ENCODE measurements at regions not wholly inside any gene's neighbourhood (a gene's known extent, or its start where the extent isn't known, plus 50 kb on each side); places are given as distances from the start of the nearest gene placed in this dataset.
"Not testable (repeated sequence)": the region's sequence is repeated elsewhere in the genome, so short reads cannot be mapped to it uniquely, and the experiment has no call there.

DNA sequence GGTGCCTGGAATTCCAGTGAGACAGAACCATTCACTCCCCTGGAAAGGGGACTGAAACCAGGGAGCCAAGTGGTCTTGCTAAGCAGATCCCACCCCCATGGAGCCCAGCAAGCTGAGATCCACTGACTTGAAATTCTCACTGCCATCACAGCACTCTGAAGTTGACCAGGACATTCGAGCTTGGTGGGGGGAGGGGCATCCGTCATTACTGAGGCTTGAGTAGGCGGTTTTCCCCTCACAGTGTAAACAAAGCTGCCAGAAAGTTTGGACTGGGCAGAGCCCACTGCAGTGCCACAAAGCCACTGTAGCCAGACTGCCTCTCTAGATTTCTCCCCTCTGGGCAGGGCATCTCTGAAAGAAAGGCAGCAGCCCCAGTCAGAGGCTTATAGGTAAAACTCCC, 623.9 kb upstream of the CCDC179 start:
- DNase-seq (ENCODE audit: low read depth), result not testable (repeated sequence)

DNA sequence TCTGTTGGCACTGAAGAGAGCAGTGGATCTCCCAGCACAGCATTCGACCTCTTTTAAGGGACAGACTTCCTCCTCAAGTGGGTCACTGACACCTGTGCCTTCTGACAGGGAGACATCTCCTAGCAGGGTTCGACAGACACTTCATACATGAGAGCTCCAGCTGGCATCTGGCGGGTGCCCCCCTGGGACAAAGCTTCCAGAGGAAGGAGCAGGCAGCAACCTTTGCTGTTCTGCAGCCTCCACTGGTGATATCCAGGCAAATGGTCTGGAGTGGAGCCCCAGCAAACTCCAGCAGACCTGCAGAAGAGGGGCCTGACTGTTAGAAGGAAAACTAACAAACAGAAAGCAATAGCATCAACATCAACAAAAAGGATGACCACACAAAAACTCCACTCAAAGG, 624.3 kb upstream of the CCDC179 start:
- DNase-seq (ENCODE audit: low read depth), result not testable (repeated sequence)

GRCh38 chr11:23490557-23491235, 630.4 kb upstream of the CCDC179 start:
- no peak for DNase-seq (ENCODE audit: low read depth)

GRCh38 chr11:23494981-23495380, 634.7 kb upstream of the CCDC179 start:
- DNase-seq (ENCODE audit: low read depth), result no peak

DNA sequence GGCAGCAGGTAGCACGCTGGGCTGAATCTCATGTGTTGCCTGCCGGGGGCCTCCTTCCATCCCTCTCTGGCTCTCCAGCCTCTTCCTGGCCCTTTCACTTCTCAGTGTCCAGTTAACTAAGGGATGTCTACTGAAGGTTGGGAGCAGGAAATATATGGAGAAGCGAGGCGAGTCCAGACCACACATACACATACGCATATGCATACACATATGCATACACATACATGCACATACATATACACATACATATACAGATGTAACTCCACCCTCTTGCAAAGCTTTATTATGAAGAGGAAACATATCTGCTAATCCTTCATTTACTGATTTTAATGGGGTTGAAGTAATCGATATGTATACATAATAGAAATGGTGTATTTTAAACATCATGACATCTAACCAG, 636.1 kb upstream of the CCDC179 start:
- DNase-seq (ENCODE audit: low read depth), result no peak

DNA sequence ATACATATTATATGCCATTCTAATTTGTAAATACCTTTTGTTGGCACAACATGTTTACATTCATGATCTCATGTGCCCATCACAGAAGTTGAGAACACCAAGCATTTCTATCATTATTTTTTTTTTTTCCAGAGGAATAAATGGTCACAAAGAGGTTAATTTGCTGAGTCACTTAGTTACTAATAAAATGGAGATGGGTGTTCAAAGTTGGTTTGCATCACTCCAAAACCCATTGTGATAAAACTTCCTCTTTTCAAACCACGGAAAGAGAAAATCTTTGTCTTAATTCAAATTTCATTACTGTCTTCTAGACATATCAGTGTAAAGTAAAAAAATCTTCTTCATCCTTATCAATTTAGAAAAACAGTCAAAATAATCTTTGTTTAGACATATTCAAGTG, 636.8 kb upstream of the CCDC179 start:
- DNase-seq (ENCODE audit: low read depth), result no peak

DNA sequence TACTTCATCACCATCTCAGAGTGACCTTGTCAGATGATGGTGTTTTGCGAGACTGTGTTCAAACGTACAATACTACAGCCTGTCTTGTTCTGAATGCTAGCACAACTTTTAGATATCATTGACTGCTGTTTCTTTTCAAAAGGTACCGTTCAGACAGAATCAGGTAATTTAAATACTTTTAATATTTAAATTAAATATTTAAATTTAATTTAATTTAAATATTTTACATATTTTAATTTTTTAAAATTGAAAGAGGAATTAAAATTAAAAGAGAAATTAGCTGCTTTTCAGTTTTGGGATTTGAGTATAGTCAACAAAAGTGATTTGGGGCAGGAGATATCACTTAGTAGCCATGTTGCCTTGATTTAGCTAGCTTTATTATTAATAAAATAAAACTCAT, 642.1 kb upstream of the CCDC179 start:
- no peak for DNase-seq (ENCODE audit: low read depth)

GRCh38 chr11:23502826-23503225, 642.6 kb upstream of the CCDC179 start:
- DNase-seq (ENCODE audit: low read depth), result no peak

DNA sequence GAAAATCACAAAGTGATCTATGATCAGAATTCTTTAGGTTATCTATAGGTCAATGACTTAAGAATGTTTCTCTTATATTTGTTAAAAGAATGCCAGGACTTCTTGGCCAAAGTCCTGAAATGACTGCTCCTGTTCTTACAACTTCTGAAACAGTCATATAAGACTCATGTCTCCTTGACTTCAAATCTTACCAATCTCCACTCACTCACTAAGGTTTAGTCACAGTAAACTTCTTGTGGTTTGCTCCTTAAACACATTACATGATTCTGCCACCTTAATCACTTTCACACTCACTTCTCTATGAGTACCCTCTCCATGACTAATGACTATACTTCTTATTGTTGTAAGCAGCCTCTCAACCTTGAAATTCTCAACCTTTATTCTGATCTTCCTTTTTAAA, 648.7 kb upstream of the CCDC179 start:
- DNase-seq (ENCODE audit: low read depth), result no peak

DNA sequence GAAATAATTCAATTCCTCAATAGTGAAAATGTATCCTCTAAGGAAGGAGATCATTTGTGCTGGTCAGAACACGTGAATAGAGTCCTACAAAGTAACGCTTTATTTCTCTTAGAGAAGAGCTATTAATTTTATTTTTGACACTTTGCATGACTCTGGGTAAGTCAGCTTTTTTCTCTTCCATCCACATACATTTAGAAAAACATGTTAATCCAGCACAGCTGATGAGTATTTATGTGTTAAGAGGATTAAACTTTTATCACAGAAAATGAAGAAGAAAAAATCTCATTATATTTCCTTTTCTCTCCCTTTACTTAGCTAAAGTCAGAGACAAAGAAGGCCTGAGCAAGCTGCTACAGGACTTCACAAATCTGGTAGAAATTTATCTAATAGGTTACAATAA, 649.5 kb upstream of the CCDC179 start:
- no peak for DNase-seq (ENCODE audit: low read depth)

- DNase-seq (ENCODE audit: low read depth), result no peak
These were observed 658.9 kb upstream of the CCDC179 start for GRCh38 chr11:23519194-23519593.

- DNase-seq (ENCODE audit: low read depth), result no peak
These were observed 660.1 kb upstream of the CCDC179 start for GRCh38 chr11:23520226-23520960.

- DNase-seq (ENCODE audit: low read depth), result no peak
These were observed 676.6 kb upstream of the CCDC179 start for GRCh38 chr11:23536907-23537306.

GRCh38 chr11:23539556-23539955, 679.3 kb upstream of the CCDC179 start:
- no peak for DNase-seq (ENCODE audit: low read depth)

- no peak for DNase-seq (ENCODE audit: low read depth)
These were observed 679.9 kb upstream of the CCDC179 start for GRCh38 chr11:23540101-23540561.

DNA sequence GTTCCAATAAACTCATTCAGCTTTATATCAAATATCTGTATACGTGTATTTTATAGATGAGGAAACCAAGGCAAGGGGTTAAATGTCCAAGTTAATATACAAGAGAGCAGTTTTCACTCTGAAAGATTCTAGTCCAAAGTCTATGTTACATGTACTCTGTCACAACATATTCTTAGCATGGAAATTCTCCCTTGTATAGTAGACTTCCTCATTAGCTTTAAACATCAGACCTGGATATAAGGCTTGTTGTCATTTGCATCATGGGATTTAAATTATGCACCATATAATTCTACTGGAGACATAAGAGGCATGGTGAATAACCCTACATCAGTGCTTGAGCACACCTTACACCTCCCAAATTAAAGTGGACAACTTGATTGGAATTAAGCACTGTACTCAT, 681.9 kb upstream of the CCDC179 start:
- no peak for DNase-seq (ENCODE audit: low read depth)

- no peak for DNase-seq (ENCODE audit: low read depth)
These were observed 682.5 kb upstream of the CCDC179 start for GRCh38 chr11:23542816-23543215.

DNA sequence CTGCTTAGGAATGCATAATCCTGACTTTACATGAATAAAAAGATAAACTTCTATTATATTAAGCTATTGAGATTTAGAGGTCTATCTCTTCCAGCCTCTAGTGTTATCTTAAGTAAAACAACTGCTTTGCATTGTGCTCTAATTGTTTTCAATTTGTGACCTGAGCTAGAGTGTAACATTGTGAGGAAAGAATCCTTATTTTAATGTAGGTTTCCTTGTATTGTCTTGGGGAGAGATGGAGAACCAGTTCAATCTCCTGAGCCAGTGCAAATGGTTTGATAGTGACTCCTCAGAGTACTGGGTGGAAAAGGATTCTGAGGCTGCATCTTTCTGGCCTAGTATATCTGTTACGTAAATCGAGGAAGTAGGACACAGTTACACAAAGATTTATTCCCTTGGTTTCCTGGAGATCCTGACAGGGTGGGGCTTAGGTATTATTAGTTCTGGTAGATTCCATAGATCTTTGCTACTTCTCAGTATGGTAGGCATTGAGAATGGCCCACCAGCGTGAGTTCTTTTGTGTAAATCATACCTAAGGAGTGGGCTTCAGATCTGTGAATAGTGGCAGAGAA, 683.5 kb upstream of the CCDC179 start:
- DNase-seq (ENCODE audit: low read depth), result no peak

DNA sequence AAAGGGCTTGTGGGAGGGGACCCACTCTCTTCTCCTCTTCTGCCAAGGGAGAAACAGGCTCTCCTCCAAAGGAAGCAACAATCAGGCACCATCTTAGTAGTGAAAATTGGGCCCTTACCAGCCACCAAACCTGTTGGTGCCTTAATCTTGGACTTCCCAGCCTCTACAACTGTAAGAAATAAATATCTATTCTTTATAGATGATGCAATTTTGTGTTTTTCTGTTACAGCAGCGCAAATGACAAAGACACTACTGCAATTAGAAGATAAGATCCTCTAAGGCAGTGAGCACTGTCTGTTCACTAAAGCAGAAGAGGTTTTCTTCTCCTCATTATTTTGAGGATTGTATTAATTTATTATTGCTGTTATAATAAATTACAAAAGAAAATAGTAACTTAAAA, 691.4 kb upstream of the CCDC179 start:
- DNase-seq (ENCODE audit: low read depth), result no peak

DNA sequence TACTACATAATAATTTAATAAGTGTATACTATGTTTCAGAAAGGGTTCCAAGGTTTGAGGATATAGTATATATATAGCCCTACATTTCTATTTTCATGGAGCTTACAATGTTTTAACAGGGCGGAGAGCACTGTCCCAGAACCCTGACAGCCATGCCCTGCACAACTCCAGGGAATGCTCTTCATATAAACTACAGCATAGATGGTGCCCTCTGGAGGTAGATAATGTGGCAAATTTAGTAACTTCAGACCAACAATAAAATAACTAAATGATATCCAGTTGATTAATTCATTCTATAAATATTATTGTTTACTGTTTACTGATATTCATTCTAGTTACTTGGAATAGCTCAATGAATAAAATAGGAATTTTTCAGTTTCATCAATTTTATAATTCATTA, 693.7 kb upstream of the CCDC179 start:
- no peak for DNase-seq (ENCODE audit: low read depth)

DNA sequence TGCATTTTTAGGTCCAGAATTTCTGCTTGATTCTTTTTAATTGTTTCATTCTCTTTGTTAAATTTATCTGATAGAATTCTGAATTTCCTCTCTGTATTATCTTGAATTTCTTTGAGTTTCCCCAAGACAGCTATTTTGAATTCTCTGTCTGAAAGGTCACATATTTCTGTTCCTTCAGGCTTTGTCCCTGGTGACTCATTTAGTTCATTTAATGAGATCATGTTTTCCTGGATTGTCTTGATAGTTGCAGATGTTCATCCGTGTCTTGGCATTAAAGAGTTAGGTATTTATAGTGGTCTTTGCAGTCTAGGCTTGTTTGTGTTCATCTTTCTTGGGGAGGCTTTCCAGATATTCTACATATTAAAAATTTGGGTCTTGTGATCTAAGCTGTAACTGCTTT, 694.8 kb upstream of the CCDC179 start:
- no peak for DNase-seq (ENCODE audit: low read depth)

DNA sequence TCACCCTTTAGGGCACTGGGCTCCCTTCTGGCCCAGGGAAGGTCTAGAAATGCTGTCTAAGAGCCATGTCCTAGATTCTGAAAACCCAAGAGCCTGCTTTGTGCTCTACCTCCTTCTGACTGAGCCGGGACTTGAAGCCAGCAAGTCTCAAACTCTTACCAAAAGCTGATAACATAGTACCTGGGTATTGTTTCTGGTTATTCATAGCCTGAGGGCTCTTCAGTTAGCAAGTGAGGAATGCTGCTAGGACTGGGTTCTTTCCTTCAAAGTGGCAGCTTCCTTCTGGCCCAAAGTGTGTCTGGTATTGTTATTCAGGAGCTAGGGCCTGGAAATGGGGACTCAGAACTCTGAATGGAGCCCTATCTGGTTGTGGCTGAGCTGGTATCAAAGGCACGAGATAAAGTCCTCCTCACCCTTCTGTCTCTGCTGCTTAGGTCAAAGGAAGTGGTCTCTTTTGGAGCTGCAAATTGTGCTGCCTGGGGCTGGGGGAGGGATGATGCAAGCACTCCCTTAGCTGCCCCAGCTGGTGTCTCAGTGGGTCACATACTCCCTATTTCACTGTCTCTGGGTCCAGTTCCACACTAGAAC, 696.0 kb upstream of the CCDC179 start:
- no peak for DNase-seq (ENCODE audit: low read depth)

DNA sequence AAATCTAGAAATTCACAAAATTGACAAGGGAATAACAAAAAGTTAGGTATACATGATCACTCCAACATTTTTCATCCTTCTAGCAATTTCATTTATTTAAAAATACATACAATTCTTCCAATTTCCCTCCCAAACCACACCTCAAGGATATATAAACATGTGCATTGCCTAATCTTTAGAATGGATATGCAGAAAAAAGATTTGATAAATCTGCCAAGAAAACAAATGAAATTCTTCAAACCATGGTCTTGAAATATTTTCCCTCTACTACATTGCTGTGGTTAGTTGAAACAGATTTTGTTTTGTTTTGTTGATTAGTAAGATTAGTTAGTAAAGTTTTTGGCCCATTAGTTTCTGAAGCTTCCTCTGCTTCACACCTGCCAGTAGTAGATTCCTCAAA, 703.3 kb upstream of the CCDC179 start:
- no peak for DNase-seq (ENCODE audit: low read depth)
